Nephron progenitor cell (in vitro differentiated cells): ENCODE measurements at regions not wholly inside any gene's neighbourhood (a gene's known extent, or its start where the extent isn't known, plus 50 kb on each side); places are given as distances from the start of the nearest gene placed in this dataset.

Experiments
- DNase-seq: peaks from one replicate; pipeline ENCODE4 v3.0.0; 2021
- H3K27ac Mint-ChIP-seq: 2 replicates; pipeline ENCODE4 v1.8.0; 2021; ENCODE audit warnings: mild to moderate bottlenecking, moderate library complexity, mixed read lengths
- H3K27me3 Mint-ChIP-seq: 2 replicates; pipeline ENCODE4 v1.8.0; 2021; ENCODE audit warnings: mild to moderate bottlenecking, low read depth, mixed read lengths; ENCODE audit not compliant: poor library complexity
- H3K36me3 Mint-ChIP-seq: 2 replicates; pipeline ENCODE4 v1.8.0; 2021; ENCODE audit warnings: low read depth, mixed read lengths
- H3K4me1 Mint-ChIP-seq: 2 replicates; pipeline ENCODE4 v1.8.0; 2021; ENCODE audit warnings: mixed read lengths
- H3K4me3 Mint-ChIP-seq: 2 replicates; pipeline ENCODE4 v1.8.0; 2021; ENCODE audit warnings: mild to moderate bottlenecking, moderate library complexity, mixed read lengths
- H3K9me3 Mint-ChIP-seq: 2 replicates; pipeline ENCODE4 v1.8.0; 2021; ENCODE audit warnings: mild to moderate bottlenecking, moderate library complexity, mixed read lengths
- CTCF ChIP-seq: fragments of 200-600 bp; sonication (generic); IDR thresholded peaks from 2 replicates; pipeline ENCODE4 v1.5.0; 2021; ENCODE audit warnings: antibody characterized with exemption

GRCh38 chr7:22948770-22949169, 65.2 kb downstream of the HYCC1 start:
- Mint-ChIP-seq H3K27ac (peak overlapping the region; percentile 11), H3K4me3 (no peak overlapping the region), H3K36me3 (no peaks in the 10 kb centered on the region), H3K9me3 (no peaks in the 10 kb centered on the region), H3K27me3 (no peaks in the 10 kb centered on the region), H3K4me1 (peaks cover 43% of the 10 kb centered on the region)
- no peak for TF ChIP-seq CTCF
- DNase-seq = no peak

GRCh38 chr7:22945584-22945983, 68.3 kb downstream of the HYCC1 start:
- no peak for DNase-seq
- H3K27ac Mint-ChIP-seq = no peak overlapping the region
- H3K36me3 Mint-ChIP-seq = peaks cover 10% of the 10 kb centered on the region
- TF ChIP-seq CTCF = no peak
- H3K27me3 Mint-ChIP-seq = no peaks in the 10 kb centered on the region
- H3K9me3 Mint-ChIP-seq = no peaks in the 10 kb centered on the region
- peaks cover 25% of the 10 kb centered on the region for H3K4me1 Mint-ChIP-seq
- H3K4me3 Mint-ChIP-seq = no peak overlapping the region

GRCh38 chr7:22944510-22944909, 69.4 kb downstream of the HYCC1 start:
- no peak for TF ChIP-seq CTCF
- no peaks in the 10 kb centered on the region for H3K27me3 Mint-ChIP-seq
- no peak for DNase-seq
- H3K4me1 Mint-ChIP-seq = peaks cover 16% of the 10 kb centered on the region
- H3K4me3 Mint-ChIP-seq = no peak overlapping the region
- H3K9me3 Mint-ChIP-seq = no peaks in the 10 kb centered on the region
- peaks cover 13% of the 10 kb centered on the region for H3K36me3 Mint-ChIP-seq
- H3K27ac Mint-ChIP-seq = no peak overlapping the region

- no peak for TF ChIP-seq CTCF
- peaks cover 12% of the 10 kb centered on the region for H3K4me1 Mint-ChIP-seq
- no peak overlapping the region for H3K4me3 Mint-ChIP-seq
- H3K27ac Mint-ChIP-seq = no peak overlapping the region
- no peaks in the 10 kb centered on the region for H3K27me3 Mint-ChIP-seq
- no peak for DNase-seq
- peaks cover 16% of the 10 kb centered on the region for H3K36me3 Mint-ChIP-seq
- no peaks in the 10 kb centered on the region for H3K9me3 Mint-ChIP-seq
Observed at GRCh38 chr7:22944022-22944421, 69.9 kb downstream of the HYCC1 start.

- Mint-ChIP-seq H3K27ac (no peak overlapping the region), H3K4me1 (no peaks in the 10 kb centered on the region), H3K27me3 (no peaks in the 10 kb centered on the region), H3K9me3 (no peaks in the 10 kb centered on the region), H3K4me3 (no peak overlapping the region), H3K36me3 (peaks cover 16% of the 10 kb centered on the region)
- TF ChIP-seq CTCF = no peak
- no peak for DNase-seq
Observed at GRCh38 chr7:22942191-22942590, 71.7 kb downstream of the HYCC1 start.

GRCh38 chr7:22939842-22940241, 74.1 kb downstream of the HYCC1 start:
- H3K27me3 Mint-ChIP-seq = no peaks in the 10 kb centered on the region
- DNase-seq = no peak
- H3K27ac Mint-ChIP-seq = no peak overlapping the region
- no peaks in the 10 kb centered on the region for H3K4me1 Mint-ChIP-seq
- peaks cover 16% of the 10 kb centered on the region for H3K36me3 Mint-ChIP-seq
- no peak overlapping the region for H3K4me3 Mint-ChIP-seq
- H3K9me3 Mint-ChIP-seq = no peaks in the 10 kb centered on the region
- no peak for TF ChIP-seq CTCF
